Non-pigmented ciliary epithelial cell (primary cell): ENCODE measurements at regions not wholly inside any gene's neighbourhood (a gene's known extent, or its start where the extent isn't known, plus 50 kb on each side); places are given as distances from the start of the nearest gene placed in this dataset.
A peak's percentile ranks its signal among the peaks of the same experiment; 100 is the strongest.
"Not testable (repeated sequence)": the region's sequence is repeated elsewhere in the genome, so short reads cannot be mapped to it uniquely, and the experiment has no call there.

ENCODE experiments used
- DNase-seq: peaks from one replicate; pipeline ENCODE4 v3.0.0-alpha.2; 2010; ENCODE audit warnings: low read depth

DNA sequence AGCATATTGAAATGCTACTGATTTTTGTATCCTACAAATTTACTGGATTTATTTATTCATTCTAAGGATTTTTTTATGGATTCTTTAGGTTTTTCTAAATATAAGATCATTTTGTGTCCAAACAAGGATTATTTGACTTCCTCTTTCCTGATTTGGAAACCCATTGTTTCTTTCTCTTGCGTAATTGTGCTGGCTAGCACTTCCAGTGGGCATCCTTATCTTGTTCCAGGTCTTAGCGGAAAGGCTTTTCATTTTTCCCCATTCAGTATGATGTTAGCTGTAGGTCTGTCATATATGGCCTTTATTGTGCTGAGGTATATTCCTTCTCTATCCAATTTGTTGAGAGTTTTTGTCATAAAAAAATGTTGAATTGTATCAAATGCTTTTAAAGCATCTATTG, 57.2 kb upstream of the RHOJ start:
- DNase-seq = no peak

DNA sequence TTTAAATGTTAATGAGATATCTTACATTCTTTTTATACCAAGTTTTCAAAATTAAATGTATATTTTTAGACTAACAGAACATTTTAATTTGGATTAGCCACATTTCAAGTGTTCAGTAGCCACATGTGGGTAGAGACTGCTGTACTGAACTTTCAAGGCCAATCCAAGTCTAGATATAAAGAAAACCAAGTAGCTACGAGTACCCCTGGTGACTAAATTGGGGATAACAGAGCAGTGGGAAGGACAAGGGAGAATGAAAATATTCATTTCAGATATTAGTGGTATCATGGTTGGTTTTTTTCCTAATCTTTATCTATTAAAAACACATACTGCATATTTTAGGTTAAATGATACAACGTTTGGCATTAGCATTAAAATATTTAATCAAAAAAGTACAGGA, 69.4 kb upstream of the RHOJ start:
- peak; percentile 2 for DNase-seq

DNA sequence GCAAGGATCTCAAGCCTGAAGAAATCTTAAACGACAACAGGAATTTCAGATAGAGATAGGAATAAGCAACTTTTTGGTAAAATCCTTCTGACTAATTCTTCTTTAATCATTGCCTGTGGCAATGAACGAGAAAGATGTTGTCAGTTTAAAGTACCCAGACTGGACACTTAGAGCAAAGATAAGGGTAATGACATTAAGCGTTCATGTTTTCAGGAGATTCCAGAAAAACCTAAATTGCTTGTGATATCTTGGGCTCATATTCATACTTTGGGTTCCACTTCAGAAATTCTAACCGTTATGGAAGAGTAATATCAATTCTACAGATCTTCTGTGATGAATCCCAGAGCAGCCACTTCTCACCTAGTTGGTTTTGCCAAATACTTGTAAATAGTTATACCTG, 73.7 kb upstream of the RHOJ start:
- no peak for DNase-seq

DNA sequence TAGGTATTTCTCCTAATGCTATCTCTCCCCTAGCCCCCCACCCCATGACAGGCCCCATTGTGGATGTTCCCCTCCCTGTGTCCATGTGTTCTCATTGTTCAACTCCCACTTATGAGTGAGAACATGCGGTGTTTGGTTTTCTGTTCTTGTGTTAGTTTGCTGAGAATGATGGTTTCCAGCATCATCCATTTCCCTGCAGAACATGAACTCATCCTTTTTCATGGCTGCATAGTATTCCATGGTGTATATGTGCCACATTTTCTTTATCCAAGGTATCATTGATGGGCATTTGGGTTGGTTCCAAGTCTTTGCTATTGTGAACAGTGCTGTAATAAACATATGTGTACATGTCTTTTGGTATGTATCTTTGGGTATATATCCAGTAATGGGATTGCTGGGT, 61.2 kb upstream of the KCNH5 start:
- not testable (repeated sequence) for DNase-seq

DNA sequence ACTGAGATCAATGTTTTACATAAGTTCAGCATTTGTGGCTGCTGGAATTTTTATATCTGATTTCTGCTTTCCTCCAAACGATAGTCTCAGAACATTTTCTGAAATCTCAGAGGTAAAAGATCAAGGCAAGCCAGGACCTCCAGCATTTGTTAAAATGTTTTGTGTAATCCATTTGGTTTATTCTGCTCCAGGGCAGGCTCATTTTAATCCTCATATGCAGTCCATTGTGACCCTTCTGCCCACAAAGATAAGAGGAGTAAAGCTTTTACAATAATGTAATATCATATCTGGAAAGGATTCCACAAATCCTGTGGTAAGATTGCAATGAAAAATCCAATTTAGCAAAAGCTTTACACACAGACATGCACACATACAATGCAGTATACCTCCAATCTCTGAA, 55.3 kb upstream of the KCNH5 start:
- DNase-seq = no peak

DNA sequence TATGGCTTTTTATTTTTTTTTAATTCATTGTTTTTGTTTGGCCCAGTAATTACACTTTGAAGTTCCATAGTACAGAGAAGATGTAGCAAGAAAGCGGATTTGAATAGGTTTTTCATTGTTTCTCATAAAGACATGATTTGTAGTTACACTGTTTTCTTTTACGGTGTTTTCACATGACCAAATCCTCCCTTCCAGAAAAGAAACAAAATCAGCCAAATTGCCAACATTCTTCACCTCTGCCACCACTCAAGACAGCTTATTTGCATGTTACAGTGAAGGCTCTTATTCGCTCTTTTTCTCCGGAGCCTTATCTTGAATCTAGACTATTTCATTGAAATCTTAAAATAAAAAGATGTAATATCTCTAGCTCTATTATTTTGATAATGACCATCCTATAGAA, 50.9 kb upstream of the KCNH5 start:
- DNase-seq = no peak
